Gastrocnemius medialis (tissue), 4 donors: ENCODE measurements at regions not wholly inside any gene's neighbourhood (a gene's known extent, or its start where the extent isn't known, plus 50 kb on each side); places are given as distances from the start of the nearest gene placed in this dataset.

ENCODE experiments used
- ATAC-seq, 2 donors: fragments of 150-250 bp; one replicate each; pipeline ENCODE4 v1.9.1; 2016
- DNase-seq, 2 donors: peaks; one replicate each; pipeline ENCODE4 v3.0.0-alpha.2; 2019
- H3K27ac ChIP-seq, 4 donors: fragments of 200-600 bp; sonication (generic); 1 replicate in 1 of 4; 2 replicates in 3 of 4; pipeline ENCODE4 v1.5.1; 2016 to 2018; ENCODE audit warnings: mild to moderate bottlenecking in 2 of 4, moderate library complexity in 1 of 4
- H3K27me3 ChIP-seq, 3 donors: fragments of 200-600 bp; sonication (generic) in 2 of 3; 1 replicate in 1 of 3; 2 replicates in 2 of 3; pipeline versions ENCODE4 v1.5.1 to v1.6.0; 2016 to 2019; ENCODE audit warnings: mild to moderate bottlenecking in 1 of 3, moderate library complexity in 1 of 3
- H3K36me3 ChIP-seq, 2 donors: fragments of 200-600 bp; sonication (generic) in 1 of 2; one replicate each; pipeline ENCODE4 v1.5.1; 2017 to 2018
- H3K4me1 ChIP-seq, 2 donors: fragments of 200-600 bp; sonication (generic) in 1 of 2; one replicate each; pipeline ENCODE4 v1.5.1; 2016 to 2017; ENCODE audit warnings: mild to moderate bottlenecking in 2 of 2
- H3K4me3 ChIP-seq, 4 donors: fragments of 200-600 bp; sonication (generic) in 3 of 4; 1 replicate in 1 of 4; 2 replicates in 3 of 4; pipeline ENCODE4 v1.5.1; 2016 to 2019; ENCODE audit warnings: mild to moderate bottlenecking in 2 of 4
- H3K9me3 ChIP-seq, 3 donors: fragments of 200-600 bp; sonication (generic) in 2 of 3; 1 replicate in 1 of 3; 2 replicates in 2 of 3; pipeline ENCODE4 v1.5.1; 2016 to 2019
- POLR2A ChIP-seq, 2 donors: fragments of 450-650 bp; IDR thresholded peaks; one replicate each; pipeline ENCODE4 v1.6.1; 2017; ENCODE audit warnings: antibody characterized with exemption in 2 of 2, mild to moderate bottlenecking in 2 of 2, moderate library complexity in 2 of 2
- in situ Hi-C, 4 donors: fragments of 200-750 bp; cut with MboI; loops; one replicate each; pipeline versions ENCODE4 v1.15.0 to v1.8.0; 2017; ENCODE audit warnings: low sequenced_read_pairs in 4 of 4
- intact Hi-C: fragments of 100-400 bp; cut with DNase I; formaldehyde crosslinking; loops from one replicate; pipeline ENCODE4 v1.15.1; 2023; ENCODE audit warnings: low total_unique reads
- TF ChIP-seq, protein P1 (sequence below), 5 experiments: fragments of 450-650 bp in 3 of 5; fragments of 200-600 bp in 2 of 5; sonication (generic) in 2 of 5; IDR thresholded peaks in 4 of 5; conservative IDR thresholded peaks in 1 of 5; 1 replicate in 4 of 5; 2 replicates in 1 of 5; pipeline ENCODE4 v1.5.1; 2016 to 2019; ENCODE audit warnings: antibody characterized with exemption in 5 of 5, mild to moderate bottlenecking in 3 of 5, moderate library complexity in 3 of 5

DNA sequence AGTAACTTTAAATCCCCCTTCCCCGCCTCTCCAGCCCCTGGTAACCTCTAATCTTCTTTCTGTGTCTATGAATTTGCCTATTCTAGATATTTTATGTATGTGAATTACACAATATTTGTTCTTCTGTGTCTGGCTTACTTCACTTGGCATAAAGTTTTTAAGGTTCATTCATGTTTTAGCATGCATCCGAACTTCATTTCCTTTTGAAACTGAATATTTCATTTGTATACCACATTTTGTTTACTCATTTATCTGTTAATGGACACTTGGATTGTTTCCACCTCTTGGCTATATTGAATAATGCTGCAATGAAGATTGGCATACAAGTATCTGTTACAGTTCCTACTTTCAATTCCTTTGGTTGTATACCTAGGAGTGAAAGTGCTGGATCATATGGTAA lies 205.3 kb downstream of the TM2D1 start:
- Histone ChIP-seq H3K27ac (no peak overlapping the region), H3K36me3 (no peaks in the 10 kb centered on the region), H3K27me3 (no peaks in the 10 kb centered on the region), H3K4me3 (no peak overlapping the region), H3K9me3 (no peaks in the 10 kb centered on the region), H3K4me1 (no peaks in the 10 kb centered on the region)
- in situ Hi-C loops (no loop called here), intact Hi-C loops (no loop called here)
- no peak for ATAC-seq
- no peak for TF ChIP-seq POLR2A (IDR thresholded peaks at IDR 0.05)
- TF ChIP-seq, protein P1, sequence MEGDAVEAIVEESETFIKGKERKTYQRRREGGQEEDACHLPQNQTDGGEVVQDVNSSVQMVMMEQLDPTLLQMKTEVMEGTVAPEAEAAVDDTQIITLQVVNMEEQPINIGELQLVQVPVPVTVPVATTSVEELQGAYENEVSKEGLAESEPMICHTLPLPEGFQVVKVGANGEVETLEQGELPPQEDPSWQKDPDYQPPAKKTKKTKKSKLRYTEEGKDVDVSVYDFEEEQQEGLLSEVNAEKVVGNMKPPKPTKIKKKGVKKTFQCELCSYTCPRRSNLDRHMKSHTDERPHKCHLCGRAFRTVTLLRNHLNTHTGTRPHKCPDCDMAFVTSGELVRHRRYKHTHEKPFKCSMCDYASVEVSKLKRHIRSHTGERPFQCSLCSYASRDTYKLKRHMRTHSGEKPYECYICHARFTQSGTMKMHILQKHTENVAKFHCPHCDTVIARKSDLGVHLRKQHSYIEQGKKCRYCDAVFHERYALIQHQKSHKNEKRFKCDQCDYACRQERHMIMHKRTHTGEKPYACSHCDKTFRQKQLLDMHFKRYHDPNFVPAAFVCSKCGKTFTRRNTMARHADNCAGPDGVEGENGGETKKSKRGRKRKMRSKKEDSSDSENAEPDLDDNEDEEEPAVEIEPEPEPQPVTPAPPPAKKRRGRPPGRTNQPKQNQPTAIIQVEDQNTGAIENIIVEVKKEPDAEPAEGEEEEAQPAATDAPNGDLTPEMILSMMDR (IDR thresholded peaks at IDR 0.05 in 4 of 5, conservative IDR thresholded peaks at IDR 0.05 in 1 of 5) = no peak
- no peak for DNase-seq

DNA sequence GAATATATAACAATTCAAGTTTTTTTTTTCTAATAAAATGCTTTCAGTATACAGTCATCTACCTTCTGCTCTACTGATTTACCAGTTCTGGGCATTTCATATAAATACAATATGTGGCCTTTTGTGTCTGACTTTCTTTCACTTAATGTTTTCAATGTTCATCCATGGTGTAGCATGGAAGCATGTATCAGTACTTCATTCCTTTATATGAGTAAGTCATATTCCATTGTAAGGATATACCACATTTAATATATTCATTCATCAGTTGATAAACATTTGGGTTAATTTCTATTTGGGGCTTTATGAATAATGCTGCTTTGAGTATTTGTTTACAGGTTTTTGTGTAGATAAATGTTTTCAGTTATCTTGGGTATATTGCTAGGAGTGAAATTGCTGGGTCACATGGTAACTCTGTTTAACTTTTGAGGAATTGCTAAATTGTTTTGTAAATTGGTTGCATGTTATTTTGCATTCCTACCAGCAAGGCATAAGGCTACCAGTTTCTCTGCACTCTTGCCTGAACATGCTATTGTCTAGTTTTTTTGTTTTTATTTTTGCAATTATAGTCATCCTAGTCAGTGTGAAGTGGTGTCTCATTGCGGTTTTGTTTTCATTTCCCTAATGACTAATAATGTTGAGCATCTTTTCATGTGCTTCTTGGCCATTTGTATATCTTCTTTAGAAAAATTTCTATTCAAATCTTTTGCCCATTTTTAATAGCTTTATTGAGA lies 206.1 kb downstream of the TM2D1 start:
- in situ Hi-C loops = no loop called here
- intact Hi-C loops = no loop called here
- H3K9me3 ChIP-seq = no peaks in the 10 kb centered on the region
- H3K4me1 ChIP-seq = no peaks in the 10 kb centered on the region
- no peak overlapping the region for H3K4me3 ChIP-seq
- no peaks in the 10 kb centered on the region for H3K36me3 ChIP-seq
- TF ChIP-seq, protein P1 (IDR thresholded peaks at IDR 0.05 in 4 of 5, conservative IDR thresholded peaks at IDR 0.05 in 1 of 5) = no peak
- TF ChIP-seq POLR2A (IDR thresholded peaks at IDR 0.05) = no peak
- ATAC-seq = no peak
- DNase-seq = no peak
- H3K27me3 ChIP-seq = no peaks in the 10 kb centered on the region
- H3K27ac ChIP-seq = no peak overlapping the region

DNA sequence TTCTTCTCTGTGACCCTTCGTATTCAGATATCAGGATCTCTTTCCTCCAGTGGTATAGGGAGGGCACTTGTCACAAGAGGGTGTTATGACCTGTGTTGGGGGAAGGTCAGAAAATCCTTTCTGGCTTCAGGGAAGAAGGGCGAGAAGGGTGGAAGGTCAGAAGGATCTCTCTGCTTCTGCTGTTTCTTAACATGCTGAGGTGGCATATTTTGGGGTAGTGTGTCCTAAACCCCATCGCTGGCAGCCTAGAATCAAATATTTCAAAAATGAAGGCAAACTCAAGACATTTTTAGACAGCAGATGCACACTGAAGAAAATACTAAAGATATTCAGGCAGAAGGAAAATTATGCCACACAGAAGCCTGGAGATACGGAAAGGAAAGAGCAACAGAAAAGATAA lies 207.6 kb downstream of the TM2D1 start:
- Histone ChIP-seq H3K27me3 (no peaks in the 10 kb centered on the region), H3K27ac (no peak overlapping the region), H3K4me1 (no peaks in the 10 kb centered on the region), H3K9me3 (no peaks in the 10 kb centered on the region), H3K4me3 (no peak overlapping the region), H3K36me3 (no peaks in the 10 kb centered on the region)
- intact Hi-C loops = no loop called here
- no peak for TF ChIP-seq POLR2A (IDR thresholded peaks at IDR 0.05)
- TF ChIP-seq, protein P1 (IDR thresholded peaks at IDR 0.05 in 4 of 5, conservative IDR thresholded peaks at IDR 0.05 in 1 of 5) = no peak
- no peak for DNase-seq
- in situ Hi-C loops = no loop called here
- no peak for ATAC-seq

DNA sequence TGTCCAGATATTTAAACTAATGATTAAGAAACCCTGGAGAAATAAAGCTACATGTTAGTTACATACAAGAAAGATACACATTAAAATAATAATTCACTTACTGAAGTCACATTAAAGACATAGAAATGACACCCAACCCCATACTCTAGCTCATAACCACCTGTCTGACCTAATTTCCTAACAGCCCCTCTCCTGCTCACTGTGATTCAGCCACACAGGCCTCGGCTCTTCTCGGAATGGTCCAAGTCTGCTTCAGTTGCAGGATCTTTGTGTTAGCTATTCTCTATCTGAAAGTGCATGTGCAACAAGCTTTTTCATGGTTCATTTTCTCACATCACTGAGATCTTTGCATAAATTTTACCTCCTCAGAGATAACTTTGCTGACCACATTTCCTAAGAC lies 209.8 kb downstream of the TM2D1 start:
- Histone ChIP-seq H3K27me3 (no peaks in the 10 kb centered on the region), H3K27ac (no peak overlapping the region), H3K4me1 (no peaks in the 10 kb centered on the region), H3K9me3 (no peaks in the 10 kb centered on the region), H3K4me3 (no peak overlapping the region), H3K36me3 (no peaks in the 10 kb centered on the region)
- no peak for ATAC-seq
- no peak for DNase-seq
- in situ Hi-C loops = no loop called here
- intact Hi-C loops = no loop called here
- TF ChIP-seq, protein P1 (IDR thresholded peaks at IDR 0.05 in 4 of 5, conservative IDR thresholded peaks at IDR 0.05 in 1 of 5) = no peak
- TF ChIP-seq POLR2A (IDR thresholded peaks at IDR 0.05) = no peak
